SU-DHL-6 (cell line): ENCODE measurements at regions not wholly inside any gene's neighbourhood (a gene's known extent, or its start where the extent isn't known, plus 50 kb on each side); places are given as distances from the start of the nearest gene placed in this dataset.

Source experiments
- EZH2phosphoT487 ChIP-seq: fragments of 200-600 bp; sonication (generic), shearing (Covaris generic); conservative IDR thresholded peaks from 2 replicates; pipeline ENCODE4 v1.6.1; 2018; ENCODE audit warnings: mild to moderate bottlenecking, antibody characterized with exemption, low read length, moderate library complexity, mixed read lengths
- TF ChIP-seq, protein P1 (sequence below): fragments of 200-600 bp; sonication (generic); IDR thresholded peaks from one replicate; pipeline ENCODE4 v1.5.1; 2017; ENCODE audit warnings: antibody characterized with exemption, mild to moderate bottlenecking, low read length, moderate library complexity; ENCODE audit not compliant: insufficient read depth, poor library complexity, severe bottlenecking

- TF ChIP-seq, protein P1, sequence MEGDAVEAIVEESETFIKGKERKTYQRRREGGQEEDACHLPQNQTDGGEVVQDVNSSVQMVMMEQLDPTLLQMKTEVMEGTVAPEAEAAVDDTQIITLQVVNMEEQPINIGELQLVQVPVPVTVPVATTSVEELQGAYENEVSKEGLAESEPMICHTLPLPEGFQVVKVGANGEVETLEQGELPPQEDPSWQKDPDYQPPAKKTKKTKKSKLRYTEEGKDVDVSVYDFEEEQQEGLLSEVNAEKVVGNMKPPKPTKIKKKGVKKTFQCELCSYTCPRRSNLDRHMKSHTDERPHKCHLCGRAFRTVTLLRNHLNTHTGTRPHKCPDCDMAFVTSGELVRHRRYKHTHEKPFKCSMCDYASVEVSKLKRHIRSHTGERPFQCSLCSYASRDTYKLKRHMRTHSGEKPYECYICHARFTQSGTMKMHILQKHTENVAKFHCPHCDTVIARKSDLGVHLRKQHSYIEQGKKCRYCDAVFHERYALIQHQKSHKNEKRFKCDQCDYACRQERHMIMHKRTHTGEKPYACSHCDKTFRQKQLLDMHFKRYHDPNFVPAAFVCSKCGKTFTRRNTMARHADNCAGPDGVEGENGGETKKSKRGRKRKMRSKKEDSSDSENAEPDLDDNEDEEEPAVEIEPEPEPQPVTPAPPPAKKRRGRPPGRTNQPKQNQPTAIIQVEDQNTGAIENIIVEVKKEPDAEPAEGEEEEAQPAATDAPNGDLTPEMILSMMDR: no peak
- TF ChIP-seq EZH2phosphoT487: no peak
These were observed 1615.2 kb upstream of the ACVR2A start for GRCh38 chr2:146229508-146230155.
